ENCODE measurements at regions not wholly inside any gene's neighbourhood (a gene's known extent, or its start where the extent isn't known, plus 50 kb on each side); places are given as distances from the start of the nearest gene placed in this dataset.

- no peaks in the 10 kb centered on the region for H3K36me3 ChIP-seq (replicated peaks; ENCODE audit: low read depth, low read length)
Observed at GRCh38 chr7:153100691-153101237, 341.2 kb downstream of the ACTR3B start.

GRCh38 chr7:153103202-153103601 is 343.6 kb downstream of the ACTR3B start:
- peaks cover 10% of the 10 kb centered on the region; the same call in 1 of the 2 replicates for H3K27me3 ChIP-seq (ENCODE audit: low read depth, low read length)
- no peaks in the 10 kb centered on the region for H3K4me1 ChIP-seq (ENCODE audit: low read length)
- H3K9me3 ChIP-seq (ENCODE audit: insufficient read depth, low read length): no peaks in the 10 kb centered on the region
- no peak overlapping the region for H3K9ac ChIP-seq (ENCODE audit: low read length)
- TF ChIP-seq EZH2phosphoT487 (IDR thresholded peaks at IDR 0.05; ENCODE audit: low read depth) (no peak), CTCF (IDR thresholded peaks at IDR 0.05; ENCODE audit: low read depth, low read length) (no peak)
- H3K36me3 ChIP-seq (replicated peaks; ENCODE audit: low read depth, low read length): no peaks in the 10 kb centered on the region
- H3K4me2 ChIP-seq (ENCODE audit: low read length): no peak overlapping the region
- no peak overlapping the region for H3K4me3 ChIP-seq (ENCODE audit: low read length)
- H4K20me1 ChIP-seq (ENCODE audit: insufficient read depth, low read length): no peaks in the 10 kb centered on the region
- H3K27ac ChIP-seq (ENCODE audit: low read length): no peak overlapping the region
- no peak overlapping the region for H2AFZ ChIP-seq (ENCODE audit: low read depth, low read length)
- no peaks in the 10 kb centered on the region for H3K79me2 ChIP-seq (ENCODE audit: low read length)

More at GRCh38 chr7:153100691-153101237, 341.2 kb downstream of the ACTR3B start:
- Histone ChIP-seq H3K27ac (ENCODE audit: low read length) (no peak overlapping the region), H3K9ac (ENCODE audit: low read length) (no peak overlapping the region), H3K9me3 (ENCODE audit: insufficient read depth, low read length) (no peaks in the 10 kb centered on the region), H3K4me2 (ENCODE audit: low read length) (no peak overlapping the region), H2AFZ (ENCODE audit: low read depth, low read length) (no peak overlapping the region), H3K27me3 (ENCODE audit: low read depth, low read length) (peaks cover 10% of the 10 kb centered on the region; the same call in 1 of the 2 replicates), H4K20me1 (ENCODE audit: insufficient read depth, low read length) (no peaks in the 10 kb centered on the region), H3K4me1 (ENCODE audit: low read length) (no peaks in the 10 kb centered on the region), H3K4me3 (ENCODE audit: low read length) (no peak overlapping the region), H3K79me2 (ENCODE audit: low read length) (no peaks in the 10 kb centered on the region)
- no peak for TF ChIP-seq CTCF (IDR thresholded peaks at IDR 0.05; ENCODE audit: low read depth, low read length)
- TF ChIP-seq EZH2phosphoT487 (IDR thresholded peaks at IDR 0.05; ENCODE audit: low read depth): no peak

- TF ChIP-seq EZH2phosphoT487 (IDR thresholded peaks at IDR 0.05; ENCODE audit: low read depth) (no peak), CTCF (IDR thresholded peaks at IDR 0.05; ENCODE audit: low read depth, low read length) (no peak)
- H3K79me2 ChIP-seq (ENCODE audit: low read length): no peaks in the 10 kb centered on the region
- H3K4me2 ChIP-seq (ENCODE audit: low read length): no peak overlapping the region
- H3K9me3 ChIP-seq (ENCODE audit: insufficient read depth, low read length): no peaks in the 10 kb centered on the region
- H3K27ac ChIP-seq (ENCODE audit: low read length): no peak overlapping the region
- no peak overlapping the region for H2AFZ ChIP-seq (ENCODE audit: low read depth, low read length)
- no peaks in the 10 kb centered on the region for H3K4me1 ChIP-seq (ENCODE audit: low read length)
- no peaks in the 10 kb centered on the region for H4K20me1 ChIP-seq (ENCODE audit: insufficient read depth, low read length)
- no peak overlapping the region for H3K4me3 ChIP-seq (ENCODE audit: low read length)
- no peak overlapping the region for H3K9ac ChIP-seq (ENCODE audit: low read length)
- H3K27me3 ChIP-seq (ENCODE audit: low read depth, low read length): peaks cover 9% of the 10 kb centered on the region; the same call in 1 of the 2 replicates
- H3K36me3 ChIP-seq (replicated peaks; ENCODE audit: low read depth, low read length): no peaks in the 10 kb centered on the region
Observed at GRCh38 chr7:153107826-153108225, 348.3 kb downstream of the ACTR3B start.

- Histone ChIP-seq H3K9ac (ENCODE audit: low read length) (no peak overlapping the region), H3K4me2 (ENCODE audit: low read length) (no peak overlapping the region), H3K27me3 (ENCODE audit: low read depth, low read length) (no peaks in the 10 kb centered on the region), H3K79me2 (ENCODE audit: low read length) (no peaks in the 10 kb centered on the region), H2AFZ (ENCODE audit: low read depth, low read length) (no peak overlapping the region), H3K9me3 (ENCODE audit: insufficient read depth, low read length) (no peaks in the 10 kb centered on the region), H4K20me1 (ENCODE audit: insufficient read depth, low read length) (no peaks in the 10 kb centered on the region), H3K4me1 (ENCODE audit: low read length) (no peaks in the 10 kb centered on the region), H3K36me3 (replicated peaks; ENCODE audit: low read depth, low read length) (no peaks in the 10 kb centered on the region), H3K4me3 (ENCODE audit: low read length) (no peak overlapping the region), H3K27ac (ENCODE audit: low read length) (no peak overlapping the region)
- TF ChIP-seq CTCF (IDR thresholded peaks at IDR 0.05; ENCODE audit: low read depth, low read length) (no peak), EZH2phosphoT487 (IDR thresholded peaks at IDR 0.05; ENCODE audit: low read depth) (no peak)
Observed at GRCh38 chr7:153109566-153109965, 350.0 kb downstream of the ACTR3B start.
